PC-3 (cell line): ENCODE measurements at regions not wholly inside any gene's neighbourhood (a gene's known extent, or its start where the extent isn't known, plus 50 kb on each side); places are given as distances from the start of the nearest gene placed in this dataset.

Experiments
- ATAC-seq: fragments of 200-7000 bp; cut with Tn5 transposase; 2 replicates; pipeline ENCODE4 v1.9.1; 2020; ENCODE audit warnings: mild to moderate bottlenecking, moderate library complexity
- BruUV-seq: library from RNA; stranded (reverse); fragments of 400-500 nt; replicated peaks from 2 replicates; lab custom pipeline; 2021; lab: Mats Ljungman, UMichigan
- CTCF ChIA-PET: fragments of 300-600 bp; sonication (Branson Sonifier 250); formaldehyde crosslinking; loops from one replicate; lab custom pipeline; 2022; ENCODE audit warnings: antibody characterized with exemption; lab: Charles Lee
- POLR2A ChIA-PET: fragments of 300-600 bp; sonication (Branson Sonifier 250); formaldehyde crosslinking; loops from one replicate; lab custom pipeline; 2022; ENCODE audit warnings: antibody characterized with exemption; ENCODE audit not compliant: unreplicated experiment; lab: Charles Lee
- DNase-seq: peaks from one replicate; pipeline ENCODE4 v3.0.0-alpha.2; 2015
- H2AFZ ChIP-seq: fragments of 300-600 bp; sonication (generic); 2 replicates; pipeline ENCODE4 v1.6.0; 2016; ENCODE audit warnings: antibody characterized with exemption, low read length
- H3F3A ChIP-seq: fragments of 300-600 bp; sonication (generic); one replicate; pipeline ENCODE4 v1.6.0; 2017; ENCODE audit warnings: antibody characterized with exemption, low read length, control low read depth, mild to moderate bottlenecking; ENCODE audit not compliant: unreplicated experiment
- H3K27ac ChIP-seq: fragments of 300-600 bp; sonication (generic); 2 replicates; pipeline ENCODE4 v1.5.1; 2016; ENCODE audit warnings: mild to moderate bottlenecking, low read length
- H3K27me3 ChIP-seq: fragments of 300-600 bp; sonication (generic); 2 replicates; pipeline ENCODE4 v1.6.1; 2016; ENCODE audit warnings: low read length, mixed read lengths
- H3K36me3 ChIP-seq: fragments of 300-600 bp; sonication (generic); 2 replicates; pipeline ENCODE4 v1.6.1; 2016; ENCODE audit warnings: low read depth, mixed run types, low read length, mixed read lengths
- H3K4me1 ChIP-seq: fragments of 300-600 bp; sonication (generic); 2 replicates; pipeline ENCODE4 v1.5.1; 2016; ENCODE audit warnings: low read length; ENCODE audit not compliant: insufficient read depth
- H3K4me2 ChIP-seq: fragments of 300-600 bp; sonication (generic); 2 replicates; pipeline ENCODE4 v1.6.0; 2016; ENCODE audit warnings: low read length
- H3K4me3 ChIP-seq: fragments of 300-600 bp; sonication (generic); 2 replicates; pipeline ENCODE4 v1.5.1; 2016; ENCODE audit warnings: mild to moderate bottlenecking, low read length, mixed read lengths
- H3K79me2 ChIP-seq: fragments of 300-600 bp; sonication (generic); 2 replicates; pipeline ENCODE4 v1.6.1; 2017; ENCODE audit warnings: low read length, mixed read lengths
- H3K9ac ChIP-seq: fragments of 300-600 bp; sonication (generic); 2 replicates; pipeline ENCODE4 v1.6.0; 2016; ENCODE audit warnings: mild to moderate bottlenecking, low read length
- H3K9me2 ChIP-seq: fragments of 300-600 bp; sonication (generic); replicated peaks from 2 replicates; pipeline ENCODE4 v1.6.1; 2016; ENCODE audit warnings: mixed run types, low read length, mixed read lengths
- H3K9me3 ChIP-seq: fragments of 300-600 bp; sonication (generic); 2 replicates; pipeline ENCODE4 v1.6.1; 2016; ENCODE audit warnings: low read length, mixed read lengths
- H4K20me1 ChIP-seq: fragments of 300-600 bp; sonication (generic); 2 replicates; pipeline ENCODE4 v1.6.1; 2016; ENCODE audit warnings: low read length, mixed read lengths
- EZH2 ChIP-seq: fragments of 300-600 bp; sonication (generic); IDR thresholded peaks from one replicate; pipeline ENCODE4 v1.6.1; 2017; ENCODE audit warnings: antibody characterized with exemption, mild to moderate bottlenecking, low read length; ENCODE audit not compliant: unreplicated experiment
- EZH2phosphoT487 ChIP-seq: fragments of 300-600 bp; sonication (generic); IDR thresholded peaks from 2 replicates; pipeline ENCODE4 v1.6.1; 2018; ENCODE audit warnings: mild to moderate bottlenecking, antibody characterized with exemption, low read length, borderline replicate concordance
- intact Hi-C: fragments of 100-400 bp; cut with micrococcal nuclease; formaldehyde crosslinking; loops from 2 replicates; pipeline ENCODE4 v1.9.0; 2023
- TF ChIP-seq, protein P1 (sequence below): fragments of 300-600 bp; sonication (generic); conservative IDR thresholded peaks from 2 replicates; pipeline ENCODE4 v1.5.1; 2017; ENCODE audit warnings: antibody characterized with exemption, low read depth, mild to moderate bottlenecking, low read length

- H3K36me3 ChIP-seq, result no peaks in the 10 kb centered on the region
- H3F3A ChIP-seq, result no peaks in the 10 kb centered on the region
- H3K4me2 ChIP-seq, result no peak overlapping the region
- no peaks in the 10 kb centered on the region for H4K20me1 ChIP-seq
- H3K27ac ChIP-seq, result no peak overlapping the region
- CTCF ChIA-PET, result no interaction called here
- H3K4me3 ChIP-seq, result no peak overlapping the region
- no peak for TF ChIP-seq EZH2phosphoT487
- TF ChIP-seq, protein P1, sequence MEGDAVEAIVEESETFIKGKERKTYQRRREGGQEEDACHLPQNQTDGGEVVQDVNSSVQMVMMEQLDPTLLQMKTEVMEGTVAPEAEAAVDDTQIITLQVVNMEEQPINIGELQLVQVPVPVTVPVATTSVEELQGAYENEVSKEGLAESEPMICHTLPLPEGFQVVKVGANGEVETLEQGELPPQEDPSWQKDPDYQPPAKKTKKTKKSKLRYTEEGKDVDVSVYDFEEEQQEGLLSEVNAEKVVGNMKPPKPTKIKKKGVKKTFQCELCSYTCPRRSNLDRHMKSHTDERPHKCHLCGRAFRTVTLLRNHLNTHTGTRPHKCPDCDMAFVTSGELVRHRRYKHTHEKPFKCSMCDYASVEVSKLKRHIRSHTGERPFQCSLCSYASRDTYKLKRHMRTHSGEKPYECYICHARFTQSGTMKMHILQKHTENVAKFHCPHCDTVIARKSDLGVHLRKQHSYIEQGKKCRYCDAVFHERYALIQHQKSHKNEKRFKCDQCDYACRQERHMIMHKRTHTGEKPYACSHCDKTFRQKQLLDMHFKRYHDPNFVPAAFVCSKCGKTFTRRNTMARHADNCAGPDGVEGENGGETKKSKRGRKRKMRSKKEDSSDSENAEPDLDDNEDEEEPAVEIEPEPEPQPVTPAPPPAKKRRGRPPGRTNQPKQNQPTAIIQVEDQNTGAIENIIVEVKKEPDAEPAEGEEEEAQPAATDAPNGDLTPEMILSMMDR, result no peak
- no peak for TF ChIP-seq EZH2
- H3K27me3 ChIP-seq, result no peaks in the 10 kb centered on the region
- H2AFZ ChIP-seq, result no peak overlapping the region
- no peak overlapping the region for H3K9ac ChIP-seq
- no peaks in the 10 kb centered on the region for H3K9me2 ChIP-seq
- ATAC-seq (no peak), DNase-seq (no peak)
- H3K4me1 ChIP-seq, result peaks cover 14% of the 10 kb centered on the region
- intact Hi-C loops, result no loop called here
- no peaks in the 10 kb centered on the region for H3K79me2 ChIP-seq
- POLR2A ChIA-PET, result no interaction called here
- no TSS peak for BruUV-seq
- no peaks in the 10 kb centered on the region for H3K9me3 ChIP-seq
Measured at GRCh38 chr22:27417421-27417814, 384.1 kb downstream of the MN1 start.

DNA sequence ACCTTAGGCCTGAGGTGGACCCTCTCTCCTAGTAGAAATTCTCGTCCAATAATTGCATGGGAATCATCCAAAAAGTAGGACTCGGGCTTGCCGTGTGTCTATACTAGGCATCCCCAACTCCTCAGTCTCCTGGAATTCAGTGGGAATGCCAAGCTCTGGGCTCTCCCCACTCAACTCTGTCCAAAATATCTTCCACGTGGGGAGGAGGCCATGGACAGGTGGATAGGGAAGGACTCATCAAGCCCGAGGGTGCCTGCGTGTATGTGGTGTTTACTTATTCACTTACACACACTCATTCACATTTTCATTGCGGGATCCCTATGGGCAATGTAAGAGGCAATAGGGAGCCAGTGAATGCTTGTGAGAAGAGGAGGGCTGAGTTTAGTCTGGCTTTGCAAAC lies 383.3 kb downstream of the MN1 start:
- CTCF ChIA-PET, result no interaction called here
- TF ChIP-seq EZH2phosphoT487 (no peak), EZH2 (no peak)
- TF ChIP-seq, protein P1, result no peak
- intact Hi-C loops, result no loop called here

GRCh38 chr22:27419473-27419872 lies 382.1 kb downstream of the MN1 start:
- ChIA-PET POLR2A (interaction anchor here (0.7 kb wide), 1 partner anchor 139 kb away, joined by 5 read pairs; no protein-coding TSS in a partner anchor), CTCF (no interaction called here)
- no TSS peak for BruUV-seq
- DNase-seq (no peak), ATAC-seq (no peak)
- intact Hi-C loops, result no loop called here
- TF ChIP-seq EZH2, result no peak
- TF ChIP-seq EZH2phosphoT487, result no peak
- TF ChIP-seq, protein P1, result no peak
- Histone ChIP-seq H3K9me3 (no peaks in the 10 kb centered on the region), H2AFZ (no peak overlapping the region), H3K27me3 (no peaks in the 10 kb centered on the region), H3F3A (no peaks in the 10 kb centered on the region), H4K20me1 (no peaks in the 10 kb centered on the region), H3K79me2 (no peaks in the 10 kb centered on the region), H3K9me2 (no peaks in the 10 kb centered on the region), H3K4me2 (no peak overlapping the region), H3K27ac (no peak overlapping the region), H3K4me3 (no peak overlapping the region), H3K4me1 (peaks cover 14% of the 10 kb centered on the region), H3K9ac (no peak overlapping the region), H3K36me3 (no peaks in the 10 kb centered on the region)

More for the DNA sequence above, 383.3 kb downstream of the MN1 start:
- Histone ChIP-seq H3K79me2 (no peaks in the 10 kb centered on the region), H3K4me3 (no peak overlapping the region), H2AFZ (no peak overlapping the region), H3K27ac (no peak overlapping the region), H3K4me1 (peaks cover 14% of the 10 kb centered on the region), H3K36me3 (no peaks in the 10 kb centered on the region), H3K4me2 (no peak overlapping the region), H3K9me2 (no peaks in the 10 kb centered on the region), H3K27me3 (no peaks in the 10 kb centered on the region), H3K9me3 (no peaks in the 10 kb centered on the region), H3F3A (no peaks in the 10 kb centered on the region), H3K9ac (no peak overlapping the region), H4K20me1 (no peaks in the 10 kb centered on the region)
- no peak for DNase-seq
- ATAC-seq, result no peak
- POLR2A ChIA-PET, result interaction anchor here (0.6 kb wide), 1 partner anchor 172 kb away, joined by 3 read pairs; no protein-coding TSS in a partner anchor
- no TSS peak for BruUV-seq
